Sciatic nerve (tissue), 2 donors: ENCODE measurements at regions not wholly inside any gene's neighbourhood (a gene's known extent, or its start where the extent isn't known, plus 50 kb on each side); places are given as distances from the start of the nearest gene placed in this dataset.
A peak's percentile ranks its signal among the peaks of the same experiment; 100 is the strongest.
"Not testable (repeated sequence)": the region's sequence is repeated elsewhere in the genome, so short reads cannot be mapped to it uniquely, and the experiment has no call there.

Experiments
- ATAC-seq: fragments of 200-7000 bp; cut with Tn5 transposase; one replicate; pipeline ENCODE4 v1.9.1; 2020; ENCODE audit warnings: mild to moderate bottlenecking, moderate library complexity
- DNase-seq: peaks from one replicate; pipeline ENCODE4 v3.0.0-alpha.2; 2020; ENCODE audit warnings: low spot score
- intact Hi-C: fragments of 100-400 bp; cut with DNase I; formaldehyde crosslinking; loops from one replicate; pipeline ENCODE4 v1.14.2; 2022
- donor health status: DM: no; HTN: no; CAD: no.
- donor health status: DM: no; HTN: no; CAD: no.

GRCh38 chr11:71383461-71383860, 64.7 kb downstream of the DHCR7 start:
- ATAC-seq = no peak
- no peak for DNase-seq
- intact Hi-C loops = no loop called here

GRCh38 chr11:71381781-71382505, 66.2 kb downstream of the DHCR7 start:
- DNase-seq (no peak), ATAC-seq (no peak)
- intact Hi-C loops = no loop called here

DNA sequence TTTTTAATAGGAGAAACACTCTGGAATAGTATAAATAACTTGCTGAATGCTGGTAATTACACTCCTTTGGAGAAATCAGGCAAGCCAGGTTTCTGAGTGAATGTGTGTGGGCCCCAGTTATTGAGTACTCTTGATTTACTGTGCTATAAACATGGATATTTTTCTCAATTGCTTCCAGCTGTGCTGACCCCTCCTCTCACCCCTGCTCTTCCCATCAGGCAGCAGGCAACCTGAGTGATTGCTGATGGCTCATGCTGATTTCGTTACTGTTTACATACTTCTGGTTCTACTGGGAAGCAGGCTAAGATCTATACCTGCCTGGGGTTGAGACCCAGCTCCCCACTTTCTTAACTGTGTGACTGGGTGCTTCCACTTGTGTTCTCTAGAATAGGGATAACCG, 68.5 kb downstream of the DHCR7 start:
- ATAC-seq (no peak), DNase-seq (no peak)
- intact Hi-C loops = no loop called here

DNA sequence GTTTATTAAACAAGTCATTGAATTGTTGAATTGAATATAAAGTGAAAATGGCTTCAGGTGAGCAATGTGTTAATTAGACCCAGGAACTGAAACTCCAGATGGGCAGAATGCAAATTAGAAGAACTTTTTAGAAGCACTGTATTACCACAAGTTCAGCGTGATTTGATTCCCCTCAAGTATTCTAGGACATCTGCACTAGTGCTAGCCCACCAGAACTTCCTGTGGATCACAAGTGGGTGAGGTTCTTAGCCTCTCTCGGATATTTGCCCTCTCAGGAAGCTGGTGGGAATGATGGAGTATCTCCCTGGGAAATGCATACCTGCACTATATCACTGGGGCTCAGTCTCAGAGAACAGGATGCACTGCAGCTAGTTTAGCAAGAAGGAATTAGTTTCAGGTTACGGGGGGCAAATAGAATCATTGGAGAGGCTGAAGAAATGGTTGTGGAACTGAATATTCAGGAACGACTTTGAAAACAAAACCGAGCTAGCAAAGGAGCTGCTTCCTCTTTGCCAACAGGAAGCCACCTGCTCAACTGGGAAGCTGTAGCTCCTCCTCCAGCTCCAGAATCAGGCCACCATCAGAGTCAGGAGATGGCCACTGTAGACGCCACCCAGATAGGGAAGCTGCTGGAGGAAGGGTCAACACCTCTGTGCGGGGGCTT, 74.3 kb downstream of the DHCR7 start:
- intact Hi-C loops = no loop called here

DNA sequence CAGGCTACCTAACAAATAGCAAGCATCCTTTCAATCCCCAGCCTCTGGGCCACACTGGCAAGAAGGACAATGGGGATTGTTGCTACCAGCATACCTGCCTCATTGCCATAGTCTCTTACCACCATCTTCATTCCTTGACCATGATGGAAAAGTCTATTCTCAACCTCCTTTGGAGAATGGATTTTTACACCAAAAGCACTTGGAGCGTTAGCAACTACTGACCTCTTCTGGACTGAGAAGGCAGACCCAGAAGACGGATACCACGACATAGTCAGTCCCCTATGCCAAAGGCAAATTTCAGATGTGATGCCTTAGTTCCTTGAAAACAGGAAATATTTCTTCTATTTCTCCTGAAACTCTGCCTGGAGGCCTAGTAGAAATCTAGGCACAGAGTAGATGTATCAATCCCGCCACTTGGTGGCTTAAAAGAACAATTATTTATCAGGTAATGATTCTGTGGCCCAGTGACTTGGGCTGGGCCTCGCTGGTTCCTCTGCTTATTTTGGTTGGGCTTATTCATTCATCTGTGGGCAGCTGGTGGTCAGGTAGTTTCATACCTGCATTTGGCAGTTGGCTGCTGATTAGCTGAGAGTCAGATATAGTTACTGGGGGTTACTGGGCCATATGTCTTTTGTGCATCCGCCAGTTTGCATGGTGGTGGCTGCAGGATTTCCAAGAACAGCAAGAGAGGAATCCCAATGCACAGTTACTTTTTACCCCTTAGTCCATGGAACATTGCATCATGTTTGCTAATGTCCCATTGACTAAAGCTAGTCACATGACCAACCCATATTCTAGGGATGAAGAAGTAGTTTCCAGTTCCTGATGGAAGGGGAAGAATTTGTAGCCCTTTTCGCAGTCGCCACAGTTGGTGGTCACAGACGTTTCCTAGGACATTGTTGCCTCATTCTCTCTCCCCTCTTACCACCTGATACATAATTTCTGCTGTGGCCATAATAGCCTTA, 75.2 kb downstream of the DHCR7 start:
- ATAC-seq (peak; percentile 48), DNase-seq (no peak)
- intact Hi-C loops = no loop called here

More for the DNA sequence above, 74.3 kb downstream of the DHCR7 start:
- no peak for ATAC-seq
- DNase-seq = no peak

- ATAC-seq (no peak), DNase-seq (no peak)
- intact Hi-C loops = no loop called here
Measured at GRCh38 chr11:71371674-71372069, 76.5 kb downstream of the DHCR7 start.

- DNase-seq (no peak), ATAC-seq (no peak)
- intact Hi-C loops = no loop called here
Measured at GRCh38 chr11:71370895-71371673, 77.1 kb downstream of the DHCR7 start.

GRCh38 chr11:71370020-71370747, 78.0 kb downstream of the DHCR7 start:
- DNase-seq (no peak), ATAC-seq (no peak)
- intact Hi-C loops = no loop called here

DNA sequence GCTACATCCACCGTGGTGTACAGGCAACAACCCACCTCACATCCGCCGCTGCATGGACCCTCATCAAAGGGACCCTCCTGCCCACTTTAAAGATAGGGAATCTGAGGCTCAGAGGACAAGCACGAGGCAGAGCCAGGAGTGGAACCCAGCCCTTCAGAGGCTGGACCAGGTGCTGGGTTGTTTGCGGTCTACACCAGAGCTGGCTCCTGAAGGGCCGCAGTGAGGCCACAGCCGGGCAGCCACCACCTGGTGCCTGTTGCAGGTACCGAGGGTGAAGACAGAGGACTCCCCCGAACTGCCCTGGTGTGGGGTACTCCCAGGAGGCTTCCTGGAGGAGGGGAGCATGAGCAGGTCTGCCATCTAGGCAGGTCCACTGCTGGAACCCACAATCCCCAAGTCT, 78.8 kb downstream of the DHCR7 start:
- ATAC-seq = no peak
- intact Hi-C loops = no loop called here
- DNase-seq = no peak

DNA sequence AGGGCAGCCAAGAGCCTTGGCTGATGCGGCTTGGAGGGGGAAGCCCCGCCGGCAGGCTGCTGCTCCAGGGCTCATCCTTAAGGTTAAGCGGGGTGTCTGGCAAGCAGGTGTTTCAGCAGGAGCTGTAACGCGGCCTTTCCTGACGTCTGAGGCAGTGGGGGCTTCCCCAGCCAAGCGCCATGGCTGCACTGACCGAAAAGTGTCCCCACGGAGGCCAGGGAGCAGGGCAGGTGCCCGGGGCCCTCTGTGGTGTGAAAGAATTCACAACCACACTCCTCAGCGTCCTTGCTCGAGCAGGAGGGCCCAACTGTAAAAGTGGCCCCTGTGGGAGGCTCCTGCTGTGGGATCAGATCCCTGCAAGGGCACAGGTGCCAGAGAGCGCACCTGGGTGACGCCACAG, 79.2 kb downstream of the DHCR7 start:
- ATAC-seq = no peak
- intact Hi-C loops = no loop called here
- no peak for DNase-seq

- ATAC-seq = no peak
- DNase-seq = no peak
- intact Hi-C loops = no loop called here
Measured at GRCh38 chr11:71367756-71368155, 80.4 kb downstream of the DHCR7 start.

DNA sequence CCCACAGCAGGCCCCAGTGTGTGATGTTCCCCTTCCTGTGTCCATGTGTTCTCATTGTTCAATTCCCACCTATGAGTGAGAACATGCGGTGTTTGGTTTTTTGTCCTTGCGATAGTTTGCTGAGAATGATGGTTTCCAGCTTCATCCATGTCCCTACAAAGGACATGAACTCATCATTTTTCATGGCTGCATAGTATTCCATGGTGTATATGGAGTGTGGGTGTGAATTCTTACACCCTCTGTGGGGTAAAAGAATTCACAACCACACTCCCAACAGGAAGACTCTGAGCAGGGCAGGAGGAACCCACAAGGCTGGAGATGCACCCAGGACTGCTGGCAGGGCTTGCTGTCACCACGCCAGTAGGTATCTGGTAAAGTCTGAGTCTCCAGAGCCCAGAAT, 80.9 kb downstream of the DHCR7 start:
- ATAC-seq, intact Hi-C loops, DNase-seq: not testable (repeated sequence)

DNA sequence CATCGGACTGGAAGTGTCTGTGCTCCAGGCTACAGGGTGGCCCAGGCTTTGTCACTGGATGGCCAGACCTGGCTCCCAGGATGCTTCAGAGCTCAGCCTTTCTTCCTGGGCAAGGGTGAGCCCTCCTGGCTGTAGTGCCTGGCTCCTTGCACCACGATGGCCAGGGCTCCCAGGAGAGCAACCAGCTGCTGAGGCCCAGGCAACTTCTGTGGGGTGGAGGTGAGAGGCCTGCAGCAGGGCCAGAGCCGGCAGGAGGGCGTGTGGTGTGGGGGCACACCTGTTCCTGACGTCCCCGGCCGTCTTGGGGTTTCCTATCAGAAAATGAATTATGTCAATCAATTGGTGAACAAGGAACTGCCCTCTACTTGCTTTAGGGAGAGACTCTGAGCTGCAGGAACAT, 82.1 kb downstream of the DHCR7 start:
- DNase-seq (peak; percentile 38), ATAC-seq (no peak)
- intact Hi-C loops = no loop called here

GRCh38 chr11:71365626-71366025, 82.6 kb downstream of the DHCR7 start:
- no peak for ATAC-seq
- peak; percentile 28 for DNase-seq
- intact Hi-C loops = no loop called here

- ATAC-seq = no peak
- intact Hi-C loops = no loop called here
- no peak for DNase-seq
Measured at GRCh38 chr11:71364806-71365205, 83.4 kb downstream of the DHCR7 start.

- ATAC-seq = peak; percentile 32
- DNase-seq = no peak
- intact Hi-C loops = no loop called here
Measured at GRCh38 chr11:71364176-71364671, 84.0 kb downstream of the DHCR7 start.

- ATAC-seq (no peak), DNase-seq (no peak)
- intact Hi-C loops = no loop called here
Measured at GRCh38 chr11:71363721-71364120, 84.5 kb downstream of the DHCR7 start.

GRCh38 chr11:71358963-71359567, 89.1 kb downstream of the DHCR7 start:
- ATAC-seq = no peak
- intact Hi-C loops = no loop called here
- no peak for DNase-seq
